ENCODE measurements at regions not wholly inside any gene's neighbourhood (a gene's known extent, or its start where the extent isn't known, plus 50 kb on each side); places are given as distances from the start of the nearest gene placed in this dataset.

GRCh38 chr10:78260141-78260540, 226.5 kb downstream of the RPS24 start:
- DNase-seq (ENCODE audit: insufficient read length, low spot score): no peak
- TF ChIP-seq CTCF (IDR thresholded peaks at IDR 0.05; ENCODE audit: insufficient read depth, missing control alignments): peak; percentile 35
- FAIRE-seq: no peak

GRCh38 chr10:78260680-78261079, 227.0 kb downstream of the RPS24 start:
- FAIRE-seq (no peak), DNase-seq (ENCODE audit: insufficient read length, low spot score) (no peak)
- no peak for TF ChIP-seq CTCF (IDR thresholded peaks at IDR 0.05; ENCODE audit: insufficient read depth, missing control alignments)

GRCh38 chr10:78261291-78261690, 227.6 kb downstream of the RPS24 start:
- FAIRE-seq (no peak), DNase-seq (ENCODE audit: insufficient read length, low spot score) (no peak)
- no peak for TF ChIP-seq CTCF (IDR thresholded peaks at IDR 0.05; ENCODE audit: insufficient read depth, missing control alignments)

GRCh38 chr10:78262860-78263259, 229.2 kb downstream of the RPS24 start:
- FAIRE-seq (no peak), DNase-seq (ENCODE audit: insufficient read length, low spot score) (no peak)
- TF ChIP-seq CTCF (IDR thresholded peaks at IDR 0.05; ENCODE audit: insufficient read depth, missing control alignments): no peak

- no peak for TF ChIP-seq CTCF (IDR thresholded peaks at IDR 0.05; ENCODE audit: insufficient read depth, missing control alignments)
- FAIRE-seq (no peak), DNase-seq (ENCODE audit: insufficient read length, low spot score) (no peak)
These were observed 229.9 kb downstream of the RPS24 start for GRCh38 chr10:78263521-78263988.

GRCh38 chr10:78264361-78264760, 230.7 kb downstream of the RPS24 start:
- FAIRE-seq (no peak), DNase-seq (ENCODE audit: insufficient read length, low spot score) (no peak)
- no peak for TF ChIP-seq CTCF (IDR thresholded peaks at IDR 0.05; ENCODE audit: insufficient read depth, missing control alignments)

GRCh38 chr10:78266741-78267469, 233.2 kb downstream of the RPS24 start:
- no peak for FAIRE-seq
- TF ChIP-seq CTCF (IDR thresholded peaks at IDR 0.05; ENCODE audit: insufficient read depth, missing control alignments): no peak
- no peak for DNase-seq (ENCODE audit: insufficient read length, low spot score)

All from D721Med (cell line).